ENCODE measurements at regions not wholly inside any gene's neighbourhood (a gene's known extent, or its start where the extent isn't known, plus 50 kb on each side); places are given as distances from the start of the nearest gene placed in this dataset.
"Not testable (repeated sequence)": the region's sequence is repeated elsewhere in the genome, so short reads cannot be mapped to it uniquely, and the experiment has no call there.

DNA sequence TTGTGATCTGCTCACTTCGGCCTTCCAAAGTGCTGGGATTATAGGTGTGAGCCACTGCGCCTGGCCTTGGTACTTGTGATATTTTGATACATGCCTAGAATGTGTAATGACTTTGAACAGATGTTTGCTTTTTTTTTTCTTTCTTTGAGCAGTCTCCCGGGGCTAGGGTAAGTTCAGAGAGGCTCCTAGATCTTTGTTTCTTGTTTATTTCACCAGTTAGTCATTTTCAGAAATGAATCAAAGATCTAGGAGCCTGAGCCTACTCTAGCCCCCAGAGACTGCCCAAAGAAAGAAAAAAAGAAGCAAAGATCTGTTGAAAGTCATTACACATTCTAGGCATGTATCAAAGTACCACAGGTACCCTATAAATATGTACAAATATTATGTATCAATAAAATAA, 66.3 kb downstream of the NPIPB11 start:
- TF ChIP-seq, protein P1, sequence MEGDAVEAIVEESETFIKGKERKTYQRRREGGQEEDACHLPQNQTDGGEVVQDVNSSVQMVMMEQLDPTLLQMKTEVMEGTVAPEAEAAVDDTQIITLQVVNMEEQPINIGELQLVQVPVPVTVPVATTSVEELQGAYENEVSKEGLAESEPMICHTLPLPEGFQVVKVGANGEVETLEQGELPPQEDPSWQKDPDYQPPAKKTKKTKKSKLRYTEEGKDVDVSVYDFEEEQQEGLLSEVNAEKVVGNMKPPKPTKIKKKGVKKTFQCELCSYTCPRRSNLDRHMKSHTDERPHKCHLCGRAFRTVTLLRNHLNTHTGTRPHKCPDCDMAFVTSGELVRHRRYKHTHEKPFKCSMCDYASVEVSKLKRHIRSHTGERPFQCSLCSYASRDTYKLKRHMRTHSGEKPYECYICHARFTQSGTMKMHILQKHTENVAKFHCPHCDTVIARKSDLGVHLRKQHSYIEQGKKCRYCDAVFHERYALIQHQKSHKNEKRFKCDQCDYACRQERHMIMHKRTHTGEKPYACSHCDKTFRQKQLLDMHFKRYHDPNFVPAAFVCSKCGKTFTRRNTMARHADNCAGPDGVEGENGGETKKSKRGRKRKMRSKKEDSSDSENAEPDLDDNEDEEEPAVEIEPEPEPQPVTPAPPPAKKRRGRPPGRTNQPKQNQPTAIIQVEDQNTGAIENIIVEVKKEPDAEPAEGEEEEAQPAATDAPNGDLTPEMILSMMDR (IDR thresholded peaks at IDR 0.05): not testable (repeated sequence)
- not testable (repeated sequence) for TF ChIP-seq POLR2A (IDR thresholded peaks at IDR 0.05)

All from testis (tissue), 2 donors.